K562 (cell line): ENCODE measurements at regions not wholly inside any gene's neighbourhood (a gene's known extent, or its start where the extent isn't known, plus 50 kb on each side); places are given as distances from the start of the nearest gene placed in this dataset.

Source experiments
- ATAC-seq: fragments of 200-7000 bp; cut with Tn5 transposase; 3 replicates; pipeline ENCODE4 v1.9.1; 2020; ENCODE audit warnings: moderate library complexity
- BruUV-seq: library from RNA; stranded (reverse); fragments of 400-500 nt; replicated peaks from 2 replicates; lab custom pipeline; 2021; lab: Mats Ljungman, UMichigan
- CTCF ChIA-PET: fragments of 300-600 bp; formaldehyde crosslinking; extraction: SDS; loops from one replicate; lab custom pipeline; 2021; ENCODE audit warnings: low intra/inter-chr PET ratio; lab: Yijun Ruan, JAX
- POLR2A ChIA-PET: fragments of 300-600, 350-650 bp; sonication (Branson Sonifier 250); formaldehyde crosslinking; extraction: SDS; loops from one replicate; lab custom pipeline; 2021; ENCODE audit warnings: antibody characterized with exemption, inconsistent platforms; lab: Yijun Ruan, JAX
- DNase-seq, 4 experiments: peaks; one replicate each; pipeline versions ENCODE4 v3.0.0 to v3.0.0-alpha.2; 2011 to 2018; ENCODE audit warnings: low spot score in 3 of 4, mixed read lengths in 3 of 4; ENCODE audit errors: extremely low read depth in 1 of 4
- FAIRE-seq: peaks from 2 replicates; lab custom pipeline; 2011; peaks lifted over from hg19 to GRCh38; lab: Jason Lieb, UNC
- H2AFZ ChIP-seq: 2 replicates; pipeline ENCODE4 v1.6.0; 2011; ENCODE audit warnings: low read depth, low read length, control low read depth, inconsistent platforms
- H3K27ac ChIP-seq: fragments of 200-600 bp; 3 replicates; pipeline ENCODE4 v1.8.0; 2011; ENCODE audit warnings: low read depth, mild to moderate bottlenecking, control low read depth, inconsistent platforms, low read length, moderate library complexity, mixed read lengths; ENCODE audit errors: extremely low read depth
- H3K27me3 ChIP-seq, 2 experiments: fragments of 300-600 bp in 1 of 2; 2 replicates in 1 of 2; 3 replicates in 1 of 2; pipeline versions ENCODE4 v1.6.0 to v1.8.0; 2011; ENCODE audit warnings: inconsistent platforms in 2 of 2, low read length in 2 of 2, mild to moderate bottlenecking in 1 of 2, mixed read lengths in 1 of 2, moderate library complexity in 1 of 2; ENCODE audit not compliant: control insufficient read depth in 2 of 2, insufficient read depth in 2 of 2
- H3K36me3 ChIP-seq: fragments of 300-600 bp; 3 replicates; pipeline ENCODE4 v1.8.0; 2011; ENCODE audit warnings: mild to moderate bottlenecking, low read length, inconsistent platforms; ENCODE audit not compliant: control insufficient read depth, insufficient read depth
- H3K4me1 ChIP-seq, 2 experiments: fragments of 200-600 bp in 1 of 2; replicated peaks in 1 of 2; 2 replicates in 1 of 2; 3 replicates in 1 of 2; pipeline versions ENCODE4 v1.5.1 to v1.8.0; 2011; ENCODE audit warnings: inconsistent platforms in 2 of 2, low read length in 2 of 2, mild to moderate bottlenecking in 1 of 2, mixed read lengths in 1 of 2, moderate library complexity in 1 of 2; ENCODE audit not compliant: control insufficient read depth in 2 of 2, insufficient read depth in 2 of 2
- H3K4me2 ChIP-seq: 2 replicates; pipeline ENCODE4 v1.6.1; 2011; ENCODE audit warnings: low read length, control low read depth, inconsistent platforms, mixed read lengths; ENCODE audit not compliant: insufficient read depth
- H3K4me3 ChIP-seq: fragments of 200-600 bp; sonication (generic), shearing (Covaris generic); 2 replicates; pipeline ENCODE4 v1.5.1; 2016; ENCODE audit warnings: control low read depth, inconsistent platforms
- H3K79me2 ChIP-seq: fragments of 200-600 bp; 3 replicates; pipeline ENCODE4 v1.8.0; 2011; ENCODE audit warnings: low read length, inconsistent platforms; ENCODE audit not compliant: control insufficient read depth, insufficient read depth
- H3K9ac ChIP-seq, 2 experiments: 2 replicates each; pipeline versions ENCODE4 v1.6.0 to v1.6.1; 2011; ENCODE audit warnings: low read depth in 2 of 2, low read length in 2 of 2, control low read depth in 1 of 2, inconsistent platforms in 1 of 2, mild to moderate bottlenecking in 1 of 2, mixed read lengths in 1 of 2; ENCODE audit not compliant: insufficient read depth in 1 of 2
- H3K9me1 ChIP-seq: one replicate; pipeline ENCODE4 v1.6.0; 2011; ENCODE audit warnings: inconsistent platforms, mild to moderate bottlenecking, low read length, moderate library complexity; ENCODE audit not compliant: control insufficient read depth, insufficient read depth
- H3K9me3 ChIP-seq: replicated peaks from 2 replicates; pipeline ENCODE4 v1.5.1; 2011; ENCODE audit warnings: low read depth, low read length, inconsistent platforms; ENCODE audit not compliant: control insufficient read depth, insufficient read depth
- H4K20me1 ChIP-seq: replicated peaks from 2 replicates; pipeline ENCODE4 v1.6.1; 2011; ENCODE audit warnings: low read length, inconsistent platforms, mixed read lengths; ENCODE audit not compliant: control insufficient read depth, insufficient read depth
- CHD4 ChIP-seq: fragments of 200-600 bp; sonication (generic); IDR thresholded peaks from 3 replicates; pipeline ENCODE4 v1.6.1; 2012; ENCODE audit warnings: low read depth, mild to moderate bottlenecking, mixed read lengths, low read length, inconsistent platforms; ENCODE audit not compliant: insufficient read depth, insufficient replicate concordance, poor library complexity, severe bottlenecking
- NELFE ChIP-seq: IDR thresholded peaks from 2 replicates; pipeline ENCODE4 v1.6.1; 2011; ENCODE audit warnings: mild to moderate bottlenecking; ENCODE audit not compliant: insufficient read depth, insufficient read length
- TBP ChIP-seq: optimal IDR thresholded peaks from 2 replicates; pipeline ENCODE3; 2011; ENCODE audit warnings: low read depth, low read length, improper control_type of control experiment
- USF2 ChIP-seq: sonication (generic); formaldehyde crosslinking; IDR thresholded peaks from 2 replicates; pipeline ENCODE4 v1.5.0; 2020; ENCODE audit warnings: missing genetic modification reagents
- WGBS: fragments of 100-300 bp; shearing (Covaris generic); methylation state at CpG from one replicate; pipeline ENCODE4 v1.1.6; 2016; ENCODE audit warnings: low coverage, mixed read lengths; ENCODE audit not compliant: insufficient coverage; ENCODE audit errors: missing lambda C conversion rate; 5-methylcytosine and 5-hydroxymethylcytosine counted together
- in situ Hi-C: fragments of 300-500 bp; cut with MboI; formaldehyde crosslinking; loops from 4 replicates; pipeline ENCODE4 v1.15.0; 2018; ENCODE audit warnings: inconsistent platforms, mixed read lengths
- intact Hi-C: fragments of 100-400 bp; cut with micrococcal nuclease; formaldehyde crosslinking; loops from 2 replicates; pipeline ENCODE4 v1.14.2; 2022

- Histone ChIP-seq H3K9me3 (no peaks in the 10 kb centered on the region), H3K36me3 (no peaks in the 10 kb centered on the region), H2AFZ (no peak overlapping the region), H3K4me1 (no peaks in the 10 kb centered on the region), H3K27me3 (no peaks in the 10 kb centered on the region), H3K27ac (no peak overlapping the region), H3K9ac (no peak overlapping the region), H4K20me1 (no peaks in the 10 kb centered on the region), H3K4me2 (no peak overlapping the region), H3K4me3 (no peak overlapping the region), H3K9me1 (no peaks in the 10 kb centered on the region), H3K79me2 (no peaks in the 10 kb centered on the region)
- FAIRE-seq (no peak), DNase-seq (no peak), ATAC-seq (no peak)
- 0% methylated on average over 9 of the region's 9 CpGs for WGBS
- BruUV-seq, result no TSS peak
- POLR2A ChIA-PET, result no interaction called here
- TF ChIP-seq USF2, result no peak
- no peak for TF ChIP-seq NELFE
- no peak for TF ChIP-seq TBP
- TF ChIP-seq CHD4, result no peak
- CTCF ChIA-PET, result no interaction called here
- intact Hi-C loops, result no loop called here
- in situ Hi-C loops, result no loop called here
Observed at GRCh38 chr4:187666697-187667494, 328.7 kb upstream of the ZFP42 start.
